ENCODE measurements at regions not wholly inside any gene's neighbourhood (a gene's known extent, or its start where the extent isn't known, plus 50 kb on each side); places are given as distances from the start of the nearest gene placed in this dataset.
A peak's percentile ranks its signal among the peaks of the same experiment; 100 is the strongest.

DNA sequence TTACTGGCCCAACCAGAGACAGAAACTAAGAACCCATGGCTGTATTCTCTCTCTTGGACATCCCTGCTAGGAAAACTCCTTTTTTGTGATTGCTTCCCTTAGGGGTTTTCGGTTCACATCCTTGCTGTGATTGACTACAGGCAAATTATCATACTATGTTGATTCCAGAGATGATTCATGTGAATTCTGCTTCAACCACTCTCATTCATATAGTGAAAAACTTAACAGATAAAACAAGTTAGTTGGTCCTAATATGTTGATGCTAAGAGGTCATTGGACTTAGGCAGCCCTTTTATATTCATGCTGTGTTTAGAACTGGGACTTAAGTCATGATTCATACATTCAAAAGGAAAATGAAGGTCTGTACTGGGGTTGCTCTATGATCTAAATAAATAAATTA lies 76.9 kb upstream of the CCN2 start (continued):
- TF ChIP-seq, protein P1, sequence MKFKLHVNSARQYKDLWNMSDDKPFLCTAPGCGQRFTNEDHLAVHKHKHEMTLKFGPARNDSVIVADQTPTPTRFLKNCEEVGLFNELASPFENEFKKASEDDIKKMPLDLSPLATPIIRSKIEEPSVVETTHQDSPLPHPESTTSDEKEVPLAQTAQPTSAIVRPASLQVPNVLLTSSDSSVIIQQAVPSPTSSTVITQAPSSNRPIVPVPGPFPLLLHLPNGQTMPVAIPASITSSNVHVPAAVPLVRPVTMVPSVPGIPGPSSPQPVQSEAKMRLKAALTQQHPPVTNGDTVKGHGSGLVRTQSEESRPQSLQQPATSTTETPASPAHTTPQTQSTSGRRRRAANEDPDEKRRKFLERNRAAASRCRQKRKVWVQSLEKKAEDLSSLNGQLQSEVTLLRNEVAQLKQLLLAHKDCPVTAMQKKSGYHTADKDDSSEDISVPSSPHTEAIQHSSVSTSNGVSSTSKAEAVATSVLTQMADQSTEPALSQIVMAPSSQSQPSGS (CRISPR knock-in tag; IDR thresholded peaks at IDR 0.05; ENCODE audit: borderline replicate concordance, low read depth): no peak

DNA sequence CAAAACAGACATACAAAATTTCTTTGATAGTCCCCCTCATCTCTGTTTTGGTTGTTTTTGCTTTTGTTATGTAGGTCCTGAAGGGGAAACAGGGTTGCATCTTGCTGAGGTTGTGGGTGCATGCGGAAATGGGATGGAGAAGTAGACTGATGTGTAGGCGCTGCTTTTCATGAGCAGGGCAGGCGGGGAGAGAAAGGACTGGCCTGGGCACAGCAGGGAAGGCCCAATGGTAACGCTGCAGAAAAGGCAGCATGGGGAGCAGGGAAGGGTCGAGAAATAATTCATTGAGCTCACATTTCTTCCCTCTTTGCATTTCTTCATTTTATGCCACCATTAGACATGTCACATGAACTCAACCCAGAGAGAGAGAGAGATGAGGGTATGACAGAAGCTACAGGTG lies 74.3 kb upstream of the CCN2 start:
- no peak overlapping the region for H3K4me3 Mint-ChIP-seq
- H3K4me1 Mint-ChIP-seq: peaks cover 29% of the 10 kb centered on the region
- H3K27ac Mint-ChIP-seq: peak overlapping the region; percentile 12; the same call in 1 of the 2 replicates
- H3K27me3 Mint-ChIP-seq (ENCODE audit: low read depth): no peaks in the 10 kb centered on the region
- H3K9me3 Mint-ChIP-seq: peaks cover 6% of the 10 kb centered on the region
- no peak for DNase-seq (ENCODE audit: low spot score)
- POLR2A ChIA-PET: interaction anchor here (1.3 kb wide), 1 partner anchor 75 kb away, joined by 12 read pairs; the partner anchor contains the start of gene CCN2
- peak; percentile 65 for ATAC-seq
- TF ChIP-seq JAZF1 (CRISPR knock-in tag; IDR thresholded peaks at IDR 0.05) (no peak), RELA (CRISPR knock-in tag; IDR thresholded peaks at IDR 0.05; ENCODE audit: borderline replicate concordance) (no peak), ERG (CRISPR knock-in tag; IDR thresholded peaks at IDR 0.05) (no peak), ZNF396 (CRISPR knock-in tag; IDR thresholded peaks at IDR 0.05; ENCODE audit: borderline replicate concordance) (no peak), HMGA2 (CRISPR knock-in tag; IDR thresholded peaks at IDR 0.05) (no peak), TCF7 (CRISPR knock-in tag; IDR thresholded peaks at IDR 0.05; ENCODE audit: low read depth) (no peak), IRF2 (CRISPR knock-in tag; IDR thresholded peaks at IDR 0.05; ENCODE audit: borderline replicate concordance, low read depth) (no peak)
- TF ChIP-seq, protein P2, sequence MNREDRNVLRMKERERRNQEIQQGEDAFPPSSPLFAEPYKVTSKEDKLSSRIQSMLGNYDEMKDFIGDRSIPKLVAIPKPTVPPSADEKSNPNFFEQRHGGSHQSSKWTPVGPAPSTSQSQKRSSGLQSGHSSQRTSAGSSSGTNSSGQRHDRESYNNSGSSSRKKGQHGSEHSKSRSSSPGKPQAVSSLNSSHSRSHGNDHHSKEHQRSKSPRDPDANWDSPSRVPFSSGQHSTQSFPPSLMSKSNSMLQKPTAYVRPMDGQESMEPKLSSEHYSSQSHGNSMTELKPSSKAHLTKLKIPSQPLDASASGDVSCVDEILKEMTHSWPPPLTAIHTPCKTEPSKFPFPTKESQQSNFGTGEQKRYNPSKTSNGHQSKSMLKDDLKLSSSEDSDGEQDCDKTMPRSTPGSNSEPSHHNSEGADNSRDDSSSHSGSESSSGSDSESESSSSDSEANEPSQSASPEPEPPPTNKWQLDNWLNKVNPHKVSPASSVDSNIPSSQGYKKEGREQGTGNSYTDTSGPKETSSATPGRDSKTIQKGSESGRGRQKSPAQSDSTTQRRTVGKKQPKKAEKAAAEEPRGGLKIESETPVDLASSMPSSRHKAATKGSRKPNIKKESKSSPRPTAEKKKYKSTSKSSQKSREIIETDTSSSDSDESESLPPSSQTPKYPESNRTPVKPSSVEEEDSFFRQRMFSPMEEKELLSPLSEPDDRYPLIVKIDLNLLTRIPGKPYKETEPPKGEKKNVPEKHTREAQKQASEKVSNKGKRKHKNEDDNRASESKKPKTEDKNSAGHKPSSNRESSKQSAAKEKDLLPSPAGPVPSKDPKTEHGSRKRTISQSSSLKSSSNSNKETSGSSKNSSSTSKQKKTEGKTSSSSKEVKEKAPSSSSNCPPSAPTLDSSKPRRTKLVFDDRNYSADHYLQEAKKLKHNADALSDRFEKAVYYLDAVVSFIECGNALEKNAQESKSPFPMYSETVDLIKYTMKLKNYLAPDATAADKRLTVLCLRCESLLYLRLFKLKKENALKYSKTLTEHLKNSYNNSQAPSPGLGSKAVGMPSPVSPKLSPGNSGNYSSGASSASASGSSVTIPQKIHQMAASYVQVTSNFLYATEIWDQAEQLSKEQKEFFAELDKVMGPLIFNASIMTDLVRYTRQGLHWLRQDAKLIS (CRISPR knock-in tag; IDR thresholded peaks at IDR 0.05; ENCODE audit: borderline replicate concordance): no peak
- CTCF ChIA-PET: interaction anchor here (0.9 to 1.1 kb wide), 3 partner anchors 70 to 255 kb away, joined by 3 to 4 read pairs (median 4); no protein-coding TSS in a partner anchor
- no peaks in the 10 kb centered on the region for H3K36me3 Mint-ChIP-seq

- H3K36me3 Mint-ChIP-seq: no peaks in the 10 kb centered on the region
- peaks cover 6% of the 10 kb centered on the region for H3K9me3 Mint-ChIP-seq
- no peak overlapping the region for H3K27ac Mint-ChIP-seq
- ATAC-seq: peak; percentile 91
- H3K4me3 Mint-ChIP-seq: no peak overlapping the region
- ChIA-PET CTCF (interaction anchor here (0.5 to 1.1 kb wide), 3 partner anchors 14 to 566 kb away, joined by 3 to 7 read pairs (median 3); partner anchors contain the start of gene TAAR5), POLR2A (interaction anchor here (1.1 kb wide), 1 partner anchor 72 kb away, joined by 4 read pairs; the partner anchor contains the start of gene CCN2)
- no peaks in the 10 kb centered on the region for H3K27me3 Mint-ChIP-seq (ENCODE audit: low read depth)
- DNase-seq (ENCODE audit: low spot score): peak; percentile 16
- H3K4me1 Mint-ChIP-seq: peaks cover 29% of the 10 kb centered on the region
- TF ChIP-seq, protein P3, sequence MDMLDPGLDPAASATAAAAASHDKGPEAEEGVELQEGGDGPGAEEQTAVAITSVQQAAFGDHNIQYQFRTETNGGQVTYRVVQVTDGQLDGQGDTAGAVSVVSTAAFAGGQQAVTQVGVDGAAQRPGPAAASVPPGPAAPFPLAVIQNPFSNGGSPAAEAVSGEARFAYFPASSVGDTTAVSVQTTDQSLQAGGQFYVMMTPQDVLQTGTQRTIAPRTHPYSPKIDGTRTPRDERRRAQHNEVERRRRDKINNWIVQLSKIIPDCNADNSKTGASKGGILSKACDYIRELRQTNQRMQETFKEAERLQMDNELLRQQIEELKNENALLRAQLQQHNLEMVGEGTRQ (CRISPR knock-in tag; IDR thresholded peaks at IDR 0.05): no peak
- no peak for TF ChIP-seq FOXP1 (CRISPR knock-in tag; IDR thresholded peaks at IDR 0.05; ENCODE audit: borderline replicate concordance)
- TF ChIP-seq FOXK1 (CRISPR knock-in tag; IDR thresholded peaks at IDR 0.05): no peak
- no peak for TF ChIP-seq JAZF1 (CRISPR knock-in tag; IDR thresholded peaks at IDR 0.05)
- no peak for TF ChIP-seq GRHL2 (CRISPR knock-in tag; IDR thresholded peaks at IDR 0.05; ENCODE audit: insufficient replicate concordance, severe bottlenecking)
- no peak for TF ChIP-seq NFE2L1 (CRISPR knock-in tag; IDR thresholded peaks at IDR 0.05)
- no peak for TF ChIP-seq MXD4 (CRISPR knock-in tag; IDR thresholded peaks at IDR 0.05; ENCODE audit: borderline replicate concordance)
- no peak for TF ChIP-seq ZNF671 (CRISPR knock-in tag; IDR thresholded peaks at IDR 0.05)
- TF ChIP-seq NR2C2 (CRISPR knock-in tag; IDR thresholded peaks at IDR 0.05): no peak
- TF ChIP-seq, protein P4, sequence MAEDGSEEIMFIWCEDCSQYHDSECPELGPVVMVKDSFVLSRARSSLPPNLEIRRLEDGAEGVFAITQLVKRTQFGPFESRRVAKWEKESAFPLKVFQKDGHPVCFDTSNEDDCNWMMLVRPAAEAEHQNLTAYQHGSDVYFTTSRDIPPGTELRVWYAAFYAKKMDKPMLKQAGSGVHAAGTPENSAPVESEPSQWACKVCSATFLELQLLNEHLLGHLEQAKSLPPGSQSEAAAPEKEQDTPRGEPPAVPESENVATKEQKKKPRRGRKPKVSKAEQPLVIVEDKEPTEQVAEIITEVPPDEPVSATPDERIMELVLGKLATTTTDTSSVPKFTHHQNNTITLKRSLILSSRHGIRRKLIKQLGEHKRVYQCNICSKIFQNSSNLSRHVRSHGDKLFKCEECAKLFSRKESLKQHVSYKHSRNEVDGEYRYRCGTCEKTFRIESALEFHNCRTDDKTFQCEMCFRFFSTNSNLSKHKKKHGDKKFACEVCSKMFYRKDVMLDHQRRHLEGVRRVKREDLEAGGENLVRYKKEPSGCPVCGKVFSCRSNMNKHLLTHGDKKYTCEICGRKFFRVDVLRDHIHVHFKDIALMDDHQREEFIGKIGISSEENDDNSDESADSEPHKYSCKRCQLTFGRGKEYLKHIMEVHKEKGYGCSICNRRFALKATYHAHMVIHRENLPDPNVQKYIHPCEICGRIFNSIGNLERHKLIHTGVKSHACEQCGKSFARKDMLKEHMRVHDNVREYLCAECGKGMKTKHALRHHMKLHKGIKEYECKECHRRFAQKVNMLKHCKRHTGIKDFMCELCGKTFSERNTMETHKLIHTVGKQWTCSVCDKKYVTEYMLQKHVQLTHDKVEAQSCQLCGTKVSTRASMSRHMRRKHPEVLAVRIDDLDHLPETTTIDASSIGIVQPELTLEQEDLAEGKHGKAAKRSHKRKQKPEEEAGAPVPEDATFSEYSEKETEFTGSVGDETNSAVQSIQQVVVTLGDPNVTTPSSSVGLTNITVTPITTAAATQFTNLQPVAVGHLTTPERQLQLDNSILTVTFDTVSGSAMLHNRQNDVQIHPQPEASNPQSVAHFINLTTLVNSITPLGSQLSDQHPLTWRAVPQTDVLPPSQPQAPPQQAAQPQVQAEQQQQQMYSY (CRISPR knock-in tag; IDR thresholded peaks at IDR 0.05): no peak
- TF ChIP-seq, protein P5, sequence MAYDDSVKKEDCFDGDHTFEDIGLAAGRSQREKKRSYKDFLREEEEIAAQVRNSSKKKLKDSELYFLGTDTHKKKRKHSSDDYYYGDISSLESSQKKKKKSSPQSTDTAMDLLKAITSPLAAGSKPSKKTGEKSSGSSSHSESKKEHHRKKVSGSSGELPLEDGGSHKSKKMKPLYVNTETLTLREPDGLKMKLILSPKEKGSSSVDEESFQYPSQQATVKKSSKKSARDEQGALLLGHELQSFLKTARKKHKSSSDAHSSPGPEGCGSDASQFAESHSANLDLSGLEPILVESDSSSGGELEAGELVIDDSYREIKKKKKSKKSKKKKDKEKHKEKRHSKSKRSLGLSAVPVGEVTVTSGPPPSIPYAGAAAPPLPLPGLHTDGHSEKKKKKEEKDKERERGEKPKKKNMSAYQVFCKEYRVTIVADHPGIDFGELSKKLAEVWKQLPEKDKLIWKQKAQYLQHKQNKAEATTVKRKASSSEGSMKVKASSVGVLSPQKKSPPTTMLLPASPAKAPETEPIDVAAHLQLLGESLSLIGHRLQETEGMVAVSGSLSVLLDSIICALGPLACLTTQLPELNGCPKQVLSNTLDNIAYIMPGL (CRISPR knock-in tag; IDR thresholded peaks at IDR 0.05): no peak
- no peak for TF ChIP-seq TP53 (CRISPR knock-in tag; IDR thresholded peaks at IDR 0.05)
Measured at GRCh38 chr6:132023490-132023889, 72.3 kb upstream of the CCN2 start.
